IPS-NIHi7 (cell line): ENCODE measurements at regions not wholly inside any gene's neighbourhood (a gene's known extent, or its start where the extent isn't known, plus 50 kb on each side); places are given as distances from the start of the nearest gene placed in this dataset.

ENCODE experiments used
- DNase-seq: peaks from one replicate; pipeline ENCODE4 v3.0.0; 2012; ENCODE audit warnings: mixed read lengths; ENCODE audit errors: extremely low spot score

GRCh38 chr5:76030343-76030742, 52.8 kb upstream of the SV2C start:
- DNase-seq: no peak

GRCh38 chr5:76029739-76030138, 53.4 kb upstream of the SV2C start:
- no peak for DNase-seq

- no peak for DNase-seq
These were observed 57.4 kb upstream of the SV2C start for GRCh38 chr5:76025790-76026189.

- no peak for DNase-seq
These were observed 58.1 kb upstream of the SV2C start for GRCh38 chr5:76025069-76025468.

GRCh38 chr5:76022611-76023010, 60.6 kb upstream of the SV2C start:
- no peak for DNase-seq

- no peak for DNase-seq
These were observed 61.1 kb upstream of the SV2C start for GRCh38 chr5:76021936-76022584.

GRCh38 chr5:76016258-76016657, 66.9 kb upstream of the SV2C start:
- no peak for DNase-seq

GRCh38 chr5:76014005-76014404, 69.2 kb upstream of the SV2C start:
- no peak for DNase-seq

GRCh38 chr5:76007904-76008303, 75.3 kb upstream of the SV2C start:
- DNase-seq: no peak

- no peak for DNase-seq
These were observed 82.6 kb upstream of the SV2C start for GRCh38 chr5:76000582-76000981.

GRCh38 chr5:75993643-75994520, 89.3 kb upstream of the SV2C start:
- DNase-seq: no peak

- no peak for DNase-seq
These were observed 90.0 kb upstream of the SV2C start for GRCh38 chr5:75993183-75993582.

- DNase-seq: no peak
These were observed 90.4 kb upstream of the SV2C start for GRCh38 chr5:75992753-75993152.

GRCh38 chr5:75985077-75985476, 98.1 kb upstream of the SV2C start:
- no peak for DNase-seq

- DNase-seq: no peak
These were observed 107.7 kb upstream of the SV2C start for GRCh38 chr5:75975496-75975895.

- no peak for DNase-seq
These were observed 117.9 kb upstream of the SV2C start for GRCh38 chr5:75965292-75965691.

GRCh38 chr5:75964008-75964407, 119.2 kb upstream of the SV2C start:
- DNase-seq: no peak

GRCh38 chr5:75963554-75963953, 119.6 kb upstream of the SV2C start:
- no peak for DNase-seq

- no peak for DNase-seq
These were observed 121.4 kb upstream of the SV2C start for GRCh38 chr5:75961818-75962217.

GRCh38 chr5:75960129-75960528, 123.1 kb upstream of the SV2C start:
- no peak for DNase-seq

GRCh38 chr5:75952963-75953362, 130.2 kb upstream of the SV2C start:
- no peak for DNase-seq

- DNase-seq: no peak
These were observed 130.9 kb upstream of the SV2C start for GRCh38 chr5:75952291-75952690.

GRCh38 chr5:75951716-75952115, 131.5 kb upstream of the SV2C start:
- no peak for DNase-seq
